Skin of body (tissue), 1 donor: ENCODE measurements at regions not wholly inside any gene's neighbourhood (a gene's known extent, or its start where the extent isn't known, plus 50 kb on each side); places are given as distances from the start of the nearest gene placed in this dataset.

Experiments
- DNase-seq: peaks from one replicate; lab custom pipeline; 2025; lab: John Stamatoyannopoulos, UW

- DNase-seq = no peak
These were observed 78.0 kb upstream of the SMYD2 start for GRCh38 chr1:214202992-214203391.

DNA sequence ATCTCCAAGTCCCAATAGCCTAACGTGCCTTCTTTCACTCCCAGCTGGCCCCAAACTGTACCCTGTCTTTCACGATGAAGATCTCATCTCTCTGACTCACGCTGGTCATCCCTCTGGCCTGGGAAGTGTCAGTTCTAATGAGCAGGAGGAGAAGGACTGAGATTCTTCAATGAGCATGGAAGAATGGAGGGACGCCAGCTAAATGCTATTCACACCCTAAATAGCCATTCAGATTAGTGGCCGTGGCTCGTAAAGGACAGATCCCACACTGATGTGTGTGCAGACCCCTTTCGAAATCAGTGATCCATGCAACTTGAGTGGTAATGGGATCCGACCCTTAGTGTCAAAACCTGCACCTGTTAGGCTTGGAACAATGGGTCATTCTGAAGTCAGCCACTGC, 75.9 kb upstream of the SMYD2 start:
- no peak for DNase-seq

DNA sequence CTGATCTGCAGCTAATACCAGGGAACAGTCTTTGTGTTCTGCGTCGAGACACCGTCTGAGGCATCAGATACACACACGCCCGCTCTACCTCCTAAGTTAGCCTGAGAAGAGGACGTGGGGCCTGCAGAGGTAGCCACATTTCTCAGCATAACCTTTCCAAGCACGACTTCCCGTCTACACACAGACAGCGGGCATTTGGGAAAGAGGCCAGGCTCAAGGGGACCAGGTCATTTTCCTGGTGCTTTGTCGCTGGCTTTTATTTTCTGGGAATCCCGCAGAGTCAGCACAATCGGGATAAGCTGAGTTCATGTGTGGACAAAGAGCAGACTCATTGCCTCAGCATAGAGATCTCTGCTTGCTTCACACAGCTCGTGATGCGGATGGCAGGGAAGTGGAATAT, 72.5 kb upstream of the SMYD2 start:
- DNase-seq = no peak

DNA sequence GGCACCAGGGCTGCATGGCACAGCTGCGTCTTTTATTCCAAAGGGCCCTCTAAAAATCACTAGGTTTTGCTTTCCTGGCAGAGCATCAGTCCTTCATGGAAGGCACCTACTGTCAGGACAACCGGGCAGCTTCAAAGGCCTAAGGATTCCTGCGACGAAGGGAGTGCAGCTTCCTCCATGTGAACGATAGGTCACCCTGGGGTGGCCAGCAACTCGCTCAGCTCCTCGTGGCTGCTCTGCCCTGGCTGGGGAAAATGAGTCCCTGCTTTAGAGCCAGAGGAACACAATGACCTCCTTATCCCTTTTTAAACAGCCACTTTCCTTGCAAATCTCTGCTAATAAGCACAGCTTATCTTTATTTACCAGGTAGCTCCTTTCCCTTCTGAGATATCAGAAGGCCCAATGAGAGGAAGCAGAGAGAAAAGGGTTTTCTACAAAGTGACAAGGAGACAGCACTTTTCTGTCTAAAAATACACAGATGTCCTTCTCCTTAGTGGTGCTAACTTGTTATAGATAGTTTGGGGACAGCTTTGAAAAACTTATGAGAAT, 71.6 kb upstream of the SMYD2 start:
- DNase-seq = no peak

DNA sequence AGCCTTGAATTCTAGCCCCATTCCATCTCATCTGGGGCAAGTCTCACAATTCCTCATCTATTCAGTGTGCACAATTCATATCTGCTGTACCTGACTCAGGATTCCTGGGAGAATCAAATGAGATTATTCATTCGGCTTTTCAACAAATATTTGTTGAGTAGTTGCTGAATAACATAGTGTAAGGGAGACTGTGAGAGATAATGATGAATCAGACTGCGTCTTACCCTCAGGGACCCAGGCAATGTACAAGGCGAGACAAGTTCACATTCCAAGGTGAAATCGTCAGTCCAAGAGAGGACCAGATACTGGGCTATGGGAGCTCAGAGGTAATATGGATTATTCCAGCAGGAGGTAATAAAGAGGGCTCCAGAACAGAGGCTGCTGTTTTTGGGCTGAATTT, 67.8 kb upstream of the SMYD2 start:
- DNase-seq = no peak

GRCh38 chr1:214214851-214215250, 66.1 kb upstream of the SMYD2 start:
- DNase-seq = no peak

GRCh38 chr1:214215583-214215982, 65.4 kb upstream of the SMYD2 start:
- no peak for DNase-seq

DNA sequence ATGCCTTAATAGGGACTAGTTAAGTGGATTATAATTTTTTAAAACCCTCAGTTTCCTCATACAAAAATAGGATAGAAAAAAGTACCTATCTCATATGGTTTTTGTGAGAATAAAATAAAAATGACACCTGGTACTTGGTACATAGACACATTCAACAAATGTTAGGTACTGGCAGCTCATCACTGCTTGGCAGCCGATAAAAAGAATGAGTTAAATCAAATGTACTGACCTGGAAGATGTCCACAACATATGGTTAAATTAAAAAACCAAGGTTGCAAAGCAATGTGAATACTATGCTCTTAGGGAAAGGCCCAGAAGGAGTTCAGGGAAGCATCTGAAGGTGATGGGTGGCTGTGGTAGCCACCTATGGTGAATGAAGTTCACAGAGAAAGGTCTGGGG, 64.9 kb upstream of the SMYD2 start:
- DNase-seq = no peak

GRCh38 chr1:214216779-214217178, 64.2 kb upstream of the SMYD2 start:
- DNase-seq = no peak

DNA sequence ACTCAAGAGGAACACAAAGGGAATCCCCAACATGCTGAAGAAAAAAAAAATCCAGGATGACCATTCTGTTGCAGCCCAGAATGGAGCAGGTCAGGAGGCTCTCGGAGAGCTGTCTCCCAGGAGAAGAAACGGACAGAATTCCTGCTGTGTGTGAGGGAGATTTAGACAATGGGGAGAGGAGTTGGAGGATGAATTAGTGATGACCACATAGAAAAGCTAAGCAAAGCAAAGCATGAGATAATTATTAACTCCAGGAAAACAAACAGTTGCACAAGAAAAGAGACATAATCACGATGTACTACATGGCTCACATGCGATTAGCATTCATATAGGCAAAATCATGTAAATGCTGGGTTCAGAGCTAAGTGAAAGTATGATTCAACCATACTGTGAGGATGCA, 61.1 kb upstream of the SMYD2 start:
- DNase-seq = no peak

DNA sequence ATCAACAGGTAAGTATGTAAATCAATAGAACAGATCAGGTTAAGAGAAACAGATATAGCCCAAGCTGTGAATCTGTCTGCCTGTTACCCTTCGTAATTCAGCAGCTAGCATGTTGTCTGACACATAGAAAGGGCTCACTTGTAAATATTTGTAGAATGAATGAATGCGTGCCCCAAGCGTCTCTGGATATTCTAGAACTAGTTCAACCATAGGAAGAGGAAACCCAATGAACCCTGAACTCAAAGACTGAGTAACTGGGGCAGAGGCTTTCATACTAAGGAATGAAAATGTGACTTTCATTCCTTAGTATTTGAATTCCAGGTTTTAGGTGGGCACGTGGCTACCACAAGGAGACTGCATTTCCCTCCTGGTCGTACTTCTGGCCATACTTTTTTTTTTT, 60.1 kb upstream of the SMYD2 start:
- no peak for DNase-seq

- peak; percentile 4 for DNase-seq
These were observed 56.2 kb upstream of the SMYD2 start for GRCh38 chr1:214224611-214225354.

DNA sequence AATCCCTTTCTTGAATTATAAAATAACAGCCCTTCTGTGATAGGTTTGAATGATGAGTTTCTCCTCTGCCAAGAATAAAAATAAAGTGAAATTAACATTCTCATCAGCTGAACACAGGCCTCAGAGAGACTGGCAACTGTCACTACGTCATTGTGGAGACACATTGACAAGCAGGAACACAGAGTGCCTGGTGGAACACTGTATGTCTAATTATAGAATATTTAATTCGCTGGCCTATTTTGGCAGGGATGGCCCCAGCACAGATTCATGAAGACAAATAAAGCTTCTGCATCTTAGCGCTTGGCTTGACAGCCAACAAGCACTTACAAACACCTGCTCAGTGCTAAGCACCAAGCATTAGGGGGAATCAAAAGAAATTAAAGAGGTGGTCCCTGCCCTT, 52.0 kb upstream of the SMYD2 start:
- no peak for DNase-seq

DNA sequence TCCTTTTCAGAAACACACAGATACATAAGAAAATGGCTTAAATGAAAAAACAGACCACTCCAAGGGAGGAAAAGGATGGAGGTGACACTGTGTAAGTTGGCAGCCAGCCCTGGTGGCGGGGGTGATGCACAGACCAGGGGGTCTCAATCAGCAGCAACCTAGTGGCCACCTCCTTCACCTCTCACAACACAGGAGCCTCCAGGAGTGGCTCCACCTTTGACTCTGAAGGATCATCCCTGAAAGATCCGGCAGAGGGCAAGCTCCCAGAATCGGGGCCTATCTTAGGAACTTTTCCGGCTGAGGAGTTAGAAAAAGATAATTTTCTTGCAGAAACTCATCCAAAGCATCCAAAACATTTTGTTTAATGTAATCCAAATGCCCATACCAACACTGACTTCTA, 51.2 kb upstream of the SMYD2 start:
- no peak for DNase-seq
